Neutrophil (primary cell): ENCODE measurements at regions not wholly inside any gene's neighbourhood (a gene's known extent, or its start where the extent isn't known, plus 50 kb on each side); places are given as distances from the start of the nearest gene placed in this dataset.

Source experiments
- H3K27ac ChIP-seq: fragments of 200-600 bp; sonication (generic); 2 replicates; pipeline ENCODE4 v1.5.1; 2016; ENCODE audit warnings: mild to moderate bottlenecking, moderate library complexity
- H3K27me3 ChIP-seq: fragments of 200-600 bp; sonication (generic); 2 replicates; pipeline ENCODE4 v1.6.0; 2016; ENCODE audit warnings: mild to moderate bottlenecking
- H3K36me3 ChIP-seq: fragments of 200-600 bp; sonication (generic); 2 replicates; pipeline ENCODE4 v1.5.1; 2017
- H3K4me1 ChIP-seq, 2 experiments: fragments of 200-600 bp in 1 of 2; sonication (generic) in 1 of 2; 1 replicate in 1 of 2; 2 replicates in 1 of 2; pipeline versions ENCODE4 v1.5.1 to v1.6.1; 2013 to 2016; ENCODE audit warnings: low read depth in 1 of 2, low read length in 1 of 2, mild to moderate bottlenecking in 1 of 2, moderate library complexity in 1 of 2; ENCODE audit not compliant: control insufficient read depth in 1 of 2, insufficient read depth in 1 of 2
- H3K4me3 ChIP-seq, 2 experiments: fragments of 200-600 bp in 1 of 2; sonication (generic) in 1 of 2; 1 replicate in 1 of 2; 2 replicates in 1 of 2; pipeline ENCODE4 v1.5.1; 2013 to 2016; ENCODE audit warnings: low read depth in 1 of 2, low read length in 1 of 2, mild to moderate bottlenecking in 1 of 2, moderate library complexity in 1 of 2
- H3K9me3 ChIP-seq: fragments of 200-600 bp; sonication (generic); 2 replicates; pipeline ENCODE4 v1.5.1; 2016
- CTCF ChIP-seq: fragments of 200-600 bp; sonication (generic); IDR thresholded peaks from 2 replicates; pipeline ENCODE4 v1.5.1; 2016; ENCODE audit warnings: antibody characterized with exemption

- Histone ChIP-seq H3K27ac (no peak overlapping the region), H3K36me3 (no peaks in the 10 kb centered on the region), H3K4me3 (no peak overlapping the region), H3K27me3 (no peaks in the 10 kb centered on the region), H3K9me3 (no peaks in the 10 kb centered on the region), H3K4me1 (no peaks in the 10 kb centered on the region)
- no peak for TF ChIP-seq CTCF
Measured at GRCh38 chr5:166750376-166750775, 1541.1 kb upstream of the WWC1 start.

DNA sequence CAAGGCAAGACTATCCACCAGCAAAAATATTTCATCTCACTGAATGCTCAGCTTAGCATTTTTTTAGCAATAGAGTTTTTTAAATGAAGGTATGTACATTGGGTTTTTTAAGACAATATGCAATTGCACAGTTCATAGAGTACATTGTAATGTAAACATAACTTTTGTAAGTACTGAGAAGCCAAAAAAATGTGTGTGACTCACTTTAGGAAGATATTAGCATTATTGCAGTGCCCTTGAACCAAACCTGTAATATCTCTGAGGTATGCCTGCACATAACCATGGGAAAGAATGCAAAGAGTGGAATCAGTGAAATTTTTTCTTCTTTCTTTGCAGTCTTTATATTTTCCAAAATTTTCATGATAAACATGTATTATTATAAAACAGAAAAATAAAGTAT, 1533.3 kb upstream of the WWC1 start:
- Histone ChIP-seq H3K4me1 (no peaks in the 10 kb centered on the region), H3K27ac (no peak overlapping the region), H3K36me3 (no peaks in the 10 kb centered on the region), H3K27me3 (no peaks in the 10 kb centered on the region), H3K9me3 (no peaks in the 10 kb centered on the region), H3K4me3 (no peak overlapping the region)
- no peak for TF ChIP-seq CTCF

DNA sequence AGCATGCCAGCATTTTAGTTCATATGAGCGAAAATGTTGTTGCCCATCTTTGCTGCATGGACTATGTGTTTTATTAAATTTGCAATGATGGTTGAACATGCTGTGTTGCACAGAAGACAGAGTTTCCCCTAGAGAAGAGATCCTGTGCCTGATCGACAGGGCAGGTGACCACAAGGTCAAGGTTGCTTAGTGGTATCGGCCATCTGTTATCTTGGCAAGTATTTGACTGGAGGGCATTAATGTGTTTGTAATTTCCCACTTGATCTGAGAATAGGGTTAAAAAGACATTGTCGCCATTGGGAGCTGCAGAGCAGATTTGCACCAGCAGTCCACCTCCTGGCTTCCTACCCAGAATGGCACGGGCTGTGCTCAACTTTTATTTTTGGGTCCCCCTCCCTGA, 1523.6 kb upstream of the WWC1 start:
- TF ChIP-seq CTCF, result no peak
- no peaks in the 10 kb centered on the region for H3K36me3 ChIP-seq

DNA sequence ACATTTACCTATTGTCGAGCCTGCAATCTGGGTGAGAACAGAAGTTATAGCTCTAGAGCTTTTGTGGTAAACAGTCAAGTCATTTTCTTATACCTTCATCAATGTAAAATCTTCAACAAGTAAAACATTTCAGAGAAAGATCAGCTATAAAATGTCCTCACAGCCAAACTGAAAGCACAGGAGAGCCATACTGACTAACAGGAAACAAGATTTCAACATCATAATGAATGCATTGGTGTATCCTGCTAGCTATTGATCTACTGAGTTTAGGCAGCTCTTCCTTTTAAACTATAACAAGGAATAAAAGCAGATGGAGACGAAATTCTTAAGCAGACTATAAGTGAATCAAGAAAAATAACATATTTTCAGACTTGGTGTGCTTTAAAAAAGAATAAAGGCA, 1522.9 kb upstream of the WWC1 start:
- Histone ChIP-seq H3K9me3 (no peaks in the 10 kb centered on the region), H3K36me3 (no peaks in the 10 kb centered on the region), H3K27ac (no peak overlapping the region)

More for the DNA sequence above, 1523.6 kb upstream of the WWC1 start:
- Histone ChIP-seq H3K9me3 (no peaks in the 10 kb centered on the region), H3K27ac (no peak overlapping the region), H3K4me3 (no peak overlapping the region), H3K4me1 (no peaks in the 10 kb centered on the region), H3K27me3 (no peaks in the 10 kb centered on the region)

DNA sequence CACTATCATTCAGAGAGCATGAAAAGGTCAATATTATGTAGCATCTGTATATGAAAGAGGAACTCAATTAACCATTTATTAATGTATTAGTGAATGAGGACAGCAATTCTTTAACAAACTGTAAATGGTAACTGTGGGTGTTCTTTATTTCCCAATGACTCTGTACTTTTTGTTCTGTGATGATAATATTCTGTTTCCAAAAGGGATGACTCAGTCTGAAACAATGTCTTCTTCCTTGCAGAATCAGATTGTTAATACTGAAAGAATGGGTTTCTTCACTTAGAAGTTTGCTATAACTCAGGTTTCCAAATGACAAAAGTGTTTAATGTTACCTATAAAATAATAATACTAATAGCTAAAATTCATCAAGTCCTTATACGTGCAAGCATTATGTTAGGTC, 1518.7 kb upstream of the WWC1 start:
- Histone ChIP-seq H3K27ac (no peak overlapping the region), H3K4me3 (no peak overlapping the region), H3K9me3 (no peaks in the 10 kb centered on the region), H3K27me3 (no peaks in the 10 kb centered on the region), H3K4me1 (no peaks in the 10 kb centered on the region), H3K36me3 (no peaks in the 10 kb centered on the region)
- no peak for TF ChIP-seq CTCF

More for the DNA sequence above, 1522.9 kb upstream of the WWC1 start:
- no peaks in the 10 kb centered on the region for H3K27me3 ChIP-seq
- no peaks in the 10 kb centered on the region for H3K4me1 ChIP-seq
- no peak for TF ChIP-seq CTCF
- no peak overlapping the region for H3K4me3 ChIP-seq

- Histone ChIP-seq H3K9me3 (no peaks in the 10 kb centered on the region), H3K27me3 (no peaks in the 10 kb centered on the region), H3K4me1 (no peaks in the 10 kb centered on the region), H3K4me3 (no peak overlapping the region), H3K27ac (no peak overlapping the region), H3K36me3 (no peaks in the 10 kb centered on the region)
- TF ChIP-seq CTCF, result no peak
Measured at GRCh38 chr5:166781737-166782136, 1509.7 kb upstream of the WWC1 start.
